Fibroblast of mammary gland (primary cell): ENCODE measurements at regions not wholly inside any gene's neighbourhood (a gene's known extent, or its start where the extent isn't known, plus 50 kb on each side); places are given as distances from the start of the nearest gene placed in this dataset.

Source experiments
- DNase-seq: peaks from one replicate; pipeline ENCODE4 v3.0.0-alpha.2; 2010; ENCODE audit warnings: low read depth
- H3K4me3 ChIP-seq: 2 replicates; pipeline ENCODE4 v1.5.1; 2011; ENCODE audit warnings: low read depth, mild to moderate bottlenecking, low read length, moderate library complexity; ENCODE audit not compliant: control insufficient read depth
- CTCF ChIP-seq: conservative IDR thresholded peaks from 2 replicates; pipeline ENCODE4 v1.5.1; 2011; ENCODE audit warnings: low read depth, low read length, inconsistent platforms; ENCODE audit not compliant: control insufficient read depth, insufficient read depth

GRCh38 chr18:78757014-78757413 is 222.6 kb upstream of the SALL3 start:
- H3K4me3 ChIP-seq = no peak overlapping the region
- no peak for TF ChIP-seq CTCF
- DNase-seq = no peak

- DNase-seq = no peak
- H3K4me3 ChIP-seq = no peak overlapping the region
- no peak for TF ChIP-seq CTCF
Measured at GRCh38 chr18:78758496-78758895, 221.1 kb upstream of the SALL3 start.

GRCh38 chr18:78762753-78763152 is 216.9 kb upstream of the SALL3 start:
- no peak for TF ChIP-seq CTCF
- no peak for DNase-seq
- no peak overlapping the region for H3K4me3 ChIP-seq

- TF ChIP-seq CTCF = no peak
- DNase-seq = no peak
- no peak overlapping the region for H3K4me3 ChIP-seq
Measured at GRCh38 chr18:78764544-78764943, 215.1 kb upstream of the SALL3 start.

GRCh38 chr18:78765142-78765541 is 214.5 kb upstream of the SALL3 start:
- no peak for TF ChIP-seq CTCF
- H3K4me3 ChIP-seq = no peak overlapping the region
- DNase-seq = no peak

- no peak overlapping the region for H3K4me3 ChIP-seq
- no peak for DNase-seq
- no peak for TF ChIP-seq CTCF
Measured at GRCh38 chr18:78765637-78766281, 213.9 kb upstream of the SALL3 start.
